Muscle layer of duodenum (tissue), 2 donors: ENCODE measurements at regions not wholly inside any gene's neighbourhood (a gene's known extent, or its start where the extent isn't known, plus 50 kb on each side); places are given as distances from the start of the nearest gene placed in this dataset.
"Not testable (repeated sequence)": the region's sequence is repeated elsewhere in the genome, so short reads cannot be mapped to it uniquely, and the experiment has no call there.

ENCODE experiments used
- H3K27ac ChIP-seq: one replicate; pipeline ENCODE4 v1.7.0; 2013; ENCODE audit warnings: mild to moderate bottlenecking, low read length
- H3K27me3 ChIP-seq: one replicate; pipeline ENCODE4 v1.7.0; 2013; ENCODE audit warnings: low read depth, mild to moderate bottlenecking, control low read depth, low read length
- H3K36me3 ChIP-seq, 2 donors: one replicate each; pipeline ENCODE4 v1.7.0; 2013; ENCODE audit warnings: low read length in 2 of 2, control low read depth in 1 of 2, mild to moderate bottlenecking in 1 of 2; ENCODE audit not compliant: insufficient read depth in 2 of 2, control insufficient read depth in 1 of 2
- H3K4me1 ChIP-seq, 2 donors: one replicate each; pipeline ENCODE4 v1.7.0; 2013; ENCODE audit warnings: low read length in 2 of 2, mild to moderate bottlenecking in 2 of 2, control low read depth in 1 of 2, moderate library complexity in 1 of 2; ENCODE audit not compliant: insufficient read depth in 2 of 2, control insufficient read depth in 1 of 2
- H3K4me3 ChIP-seq, 2 donors: one replicate each; pipeline ENCODE4 v1.7.0; 2013; ENCODE audit warnings: low read length in 2 of 2, low read depth in 1 of 2, mild to moderate bottlenecking in 1 of 2
- H3K9me3 ChIP-seq, 2 donors: one replicate each; pipeline ENCODE4 v1.7.0; 2013; ENCODE audit warnings: low read length in 2 of 2, control low read depth in 1 of 2, mild to moderate bottlenecking in 1 of 2; ENCODE audit not compliant: control insufficient read depth in 1 of 2
- donor health status: healthy.

- H3K9me3 ChIP-seq, H3K4me1 ChIP-seq, H3K27ac ChIP-seq, H3K4me3 ChIP-seq, H3K27me3 ChIP-seq, H3K36me3 ChIP-seq: not testable (repeated sequence)
Measured at GRCh38 chr13:54268013-54268695, 1239.5 kb downstream of the OLFM4 start.

GRCh38 chr13:54287062-54287764 is 1258.6 kb downstream of the OLFM4 start:
- no peaks in the 10 kb centered on the region for H3K27me3 ChIP-seq
- H3K4me3 ChIP-seq: no peak overlapping the region
- no peaks in the 10 kb centered on the region for H3K4me1 ChIP-seq
- no peak overlapping the region for H3K27ac ChIP-seq
- peaks cover 0 to 26% of the 10 kb centered on the region in 2 donors for H3K9me3 ChIP-seq
- no peaks in the 10 kb centered on the region for H3K36me3 ChIP-seq

- Histone ChIP-seq H3K36me3 (no peaks in the 10 kb centered on the region), H3K9me3 (no peaks in the 10 kb centered on the region), H3K4me3 (no peak overlapping the region), H3K4me1 (no peaks in the 10 kb centered on the region), H3K27me3 (no peaks in the 10 kb centered on the region), H3K27ac (no peak overlapping the region)
Measured at GRCh38 chr13:54301085-54301484, 1272.5 kb downstream of the OLFM4 start.

- Histone ChIP-seq H3K4me3 (no peak overlapping the region), H3K9me3 (no peaks in the 10 kb centered on the region), H3K4me1 (no peaks in the 10 kb centered on the region), H3K36me3 (no peaks in the 10 kb centered on the region), H3K27ac (no peak overlapping the region), H3K27me3 (no peaks in the 10 kb centered on the region)
Measured at GRCh38 chr13:54305377-54305776, 1276.8 kb downstream of the OLFM4 start.

- H3K27ac ChIP-seq: no peak overlapping the region
- no peak overlapping the region for H3K4me3 ChIP-seq
- H3K9me3 ChIP-seq: peaks cover 0 to 3% of the 10 kb centered on the region in 2 donors
- no peaks in the 10 kb centered on the region for H3K36me3 ChIP-seq
- H3K27me3 ChIP-seq: no peaks in the 10 kb centered on the region
- no peaks in the 10 kb centered on the region for H3K4me1 ChIP-seq
Measured at GRCh38 chr13:54312885-54313284, 1284.3 kb downstream of the OLFM4 start.

GRCh38 chr13:54317722-54318121 is 1289.1 kb downstream of the OLFM4 start:
- Histone ChIP-seq H3K9me3 (peaks cover 0 to 3% of the 10 kb centered on the region in 2 donors), H3K4me3 (no peak overlapping the region), H3K27me3 (no peaks in the 10 kb centered on the region), H3K36me3 (no peaks in the 10 kb centered on the region), H3K27ac (no peak overlapping the region), H3K4me1 (no peaks in the 10 kb centered on the region)

GRCh38 chr13:54337540-54337939 is 1308.9 kb downstream of the OLFM4 start:
- Histone ChIP-seq H3K36me3 (no peaks in the 10 kb centered on the region), H3K9me3 (no peaks in the 10 kb centered on the region), H3K27ac (no peak overlapping the region), H3K27me3 (no peaks in the 10 kb centered on the region), H3K4me3 (no peak overlapping the region), H3K4me1 (no peaks in the 10 kb centered on the region)

- H3K4me1 ChIP-seq: no peaks in the 10 kb centered on the region
- no peaks in the 10 kb centered on the region for H3K27me3 ChIP-seq
- H3K27ac ChIP-seq: no peak overlapping the region
- H3K9me3 ChIP-seq: no peaks in the 10 kb centered on the region
- H3K36me3 ChIP-seq: no peaks in the 10 kb centered on the region
- H3K4me3 ChIP-seq: no peak overlapping the region
Measured at GRCh38 chr13:54347531-54347930, 1318.9 kb downstream of the OLFM4 start.

GRCh38 chr13:54356209-54356608 is 1327.6 kb downstream of the OLFM4 start:
- Histone ChIP-seq H3K4me3 (no peak overlapping the region), H3K27me3 (no peaks in the 10 kb centered on the region), H3K27ac (no peak overlapping the region), H3K4me1 (no peaks in the 10 kb centered on the region), H3K36me3 (no peaks in the 10 kb centered on the region), H3K9me3 (no peaks in the 10 kb centered on the region)

- Histone ChIP-seq H3K36me3 (no peaks in the 10 kb centered on the region), H3K4me3 (no peak overlapping the region), H3K27ac (no peak overlapping the region), H3K9me3 (no peaks in the 10 kb centered on the region), H3K27me3 (no peaks in the 10 kb centered on the region), H3K4me1 (no peaks in the 10 kb centered on the region)
Measured at GRCh38 chr13:54356849-54357248, 1328.2 kb downstream of the OLFM4 start.

GRCh38 chr13:54357284-54357933 is 1328.8 kb downstream of the OLFM4 start:
- no peaks in the 10 kb centered on the region for H3K27me3 ChIP-seq
- no peaks in the 10 kb centered on the region for H3K36me3 ChIP-seq
- no peak overlapping the region for H3K4me3 ChIP-seq
- no peaks in the 10 kb centered on the region for H3K9me3 ChIP-seq
- no peaks in the 10 kb centered on the region for H3K4me1 ChIP-seq
- no peak overlapping the region for H3K27ac ChIP-seq
